ENCODE measurements at regions not wholly inside any gene's neighbourhood (a gene's known extent, or its start where the extent isn't known, plus 50 kb on each side); places are given as distances from the start of the nearest gene placed in this dataset.

GRCh38 chr18:5626130-5626880, 82.5 kb upstream of the EPB41L3 start:
- ChIA-PET CTCF (no interaction called here), POLR2A (ENCODE audit: unreplicated experiment) (interaction anchor here (0.5 kb wide), 1 partner anchor 69 kb away, joined by 3 read pairs; no protein-coding TSS in a partner anchor)
- DNase-seq, result no peak
- Histone ChIP-seq H3K9me2 (ENCODE audit: insufficient read depth) (no peaks in the 10 kb centered on the region), H3K4me2 (no peak overlapping the region), H3K27me3 (ENCODE audit: insufficient read depth, low read depth) (no peaks in the 10 kb centered on the region), H3K79me2 (ENCODE audit: low read depth) (no peaks in the 10 kb centered on the region), H3K27ac (no peak overlapping the region), H2AFZ (no peak overlapping the region), H3F3A (ENCODE audit: insufficient read depth, low read depth) (no peaks in the 10 kb centered on the region), H3K4me1 (replicated peaks; ENCODE audit: insufficient read depth) (no peaks in the 10 kb centered on the region), H3K4me3 (no peak overlapping the region), H4K20me1 (ENCODE audit: insufficient read depth) (no peaks in the 10 kb centered on the region), H3K9me3 (ENCODE audit: insufficient read depth, low read depth) (no peaks in the 10 kb centered on the region), H3K36me3 (ENCODE audit: low read depth) (no peaks in the 10 kb centered on the region)
- no TSS peak for BruUV-seq (replicated peaks)
- intact Hi-C loops (cut with micrococcal nuclease; ENCODE audit: unreplicated experiment), result no loop called here
- no peak for TF ChIP-seq EZH2 (IDR thresholded peaks at IDR 0.05; ENCODE audit: low read depth)
- TF ChIP-seq CTCF (conservative IDR thresholded peaks at IDR 0.05), result no peak

- Histone ChIP-seq H3K4me3 (no peak overlapping the region), H3K36me3 (ENCODE audit: low read depth) (no peaks in the 10 kb centered on the region), H3K4me1 (replicated peaks; ENCODE audit: insufficient read depth) (no peaks in the 10 kb centered on the region), H3K27me3 (ENCODE audit: insufficient read depth, low read depth) (no peaks in the 10 kb centered on the region), H3K79me2 (ENCODE audit: low read depth) (no peaks in the 10 kb centered on the region), H3K27ac (no peak overlapping the region), H3K4me2 (no peak overlapping the region), H3F3A (ENCODE audit: insufficient read depth, low read depth) (no peaks in the 10 kb centered on the region), H3K9me2 (ENCODE audit: insufficient read depth) (no peaks in the 10 kb centered on the region), H2AFZ (no peak overlapping the region), H4K20me1 (ENCODE audit: insufficient read depth) (no peaks in the 10 kb centered on the region), H3K9me3 (ENCODE audit: insufficient read depth, low read depth) (no peaks in the 10 kb centered on the region)
- POLR2A ChIA-PET (ENCODE audit: unreplicated experiment), result no interaction called here
- BruUV-seq (replicated peaks), result no TSS peak
- DNase-seq, result no peak
- intact Hi-C loops (cut with micrococcal nuclease; ENCODE audit: unreplicated experiment), result no loop called here
- CTCF ChIA-PET, result no interaction called here
- TF ChIP-seq EZH2 (IDR thresholded peaks at IDR 0.05; ENCODE audit: low read depth), result no peak
- no peak for TF ChIP-seq CTCF (conservative IDR thresholded peaks at IDR 0.05)
These were observed 81.3 kb upstream of the EPB41L3 start for GRCh38 chr18:5625076-5625475.

GRCh38 chr18:5622905-5623304, 79.1 kb upstream of the EPB41L3 start:
- ChIA-PET CTCF (no interaction called here), POLR2A (ENCODE audit: unreplicated experiment) (no interaction called here)
- Histone ChIP-seq H3K4me3 (no peak overlapping the region), H3K9me2 (ENCODE audit: insufficient read depth) (no peaks in the 10 kb centered on the region), H3F3A (ENCODE audit: insufficient read depth, low read depth) (no peaks in the 10 kb centered on the region), H3K9me3 (ENCODE audit: insufficient read depth, low read depth) (no peaks in the 10 kb centered on the region), H3K4me2 (no peak overlapping the region), H3K36me3 (ENCODE audit: low read depth) (no peaks in the 10 kb centered on the region), H3K79me2 (ENCODE audit: low read depth) (no peaks in the 10 kb centered on the region), H4K20me1 (ENCODE audit: insufficient read depth) (no peaks in the 10 kb centered on the region), H3K4me1 (replicated peaks; ENCODE audit: insufficient read depth) (no peaks in the 10 kb centered on the region), H3K27ac (no peak overlapping the region), H2AFZ (no peak overlapping the region), H3K27me3 (ENCODE audit: insufficient read depth, low read depth) (peaks cover 2% of the 10 kb centered on the region; the same call in 1 of the 2 replicates)
- intact Hi-C loops (cut with micrococcal nuclease; ENCODE audit: unreplicated experiment), result no loop called here
- no peak for DNase-seq
- TF ChIP-seq EZH2 (IDR thresholded peaks at IDR 0.05; ENCODE audit: low read depth), result no peak
- no peak for TF ChIP-seq CTCF (conservative IDR thresholded peaks at IDR 0.05)
- BruUV-seq (replicated peaks), result no TSS peak
